ENCODE measurements at regions not wholly inside any gene's neighbourhood (a gene's known extent, or its start where the extent isn't known, plus 50 kb on each side); places are given as distances from the start of the nearest gene placed in this dataset.

- H3K9ac ChIP-seq (ENCODE audit: control insufficient read depth, extremely low read depth, insufficient read depth, low read length): no peak overlapping the region
- H3K4me2 ChIP-seq (ENCODE audit: control insufficient read depth, extremely low read depth, insufficient read depth, low read depth, low read length): no peak overlapping the region
- H3K9me1 ChIP-seq (ENCODE audit: control insufficient read depth, extremely low read depth, insufficient read depth, low read length): no peaks in the 10 kb centered on the region
- no peak for TF ChIP-seq CTCF (optimal IDR thresholded peaks at IDR 0.05 in 1 of 3, IDR thresholded peaks at IDR 0.05 in 1 of 3, conservative IDR thresholded peaks at IDR 0.05 in 1 of 3; ENCODE audit: extremely low read depth in 1 of 3, insufficient read depth in 2 of 3, low read length in 3 of 3)
- no peak for TF ChIP-seq EZH2 (IDR thresholded peaks at IDR 0.05; ENCODE audit: low read length)
- no peaks in the 10 kb centered on the region for H3K79me2 ChIP-seq (ENCODE audit: control insufficient read depth, insufficient read depth, low read length)
- no peaks in the 10 kb centered on the region for H3K4me1 ChIP-seq (ENCODE audit: control insufficient read depth, extremely low read depth, insufficient read depth, low read length)
- no peaks in the 10 kb centered on the region for H3K9me3 ChIP-seq (ENCODE audit: control insufficient read depth, low read depth, low read length)
- no peaks in the 10 kb centered on the region for H3K36me3 ChIP-seq (ENCODE audit: control insufficient read depth in 2 of 2, extremely low read depth in 1 of 2, insufficient read depth in 2 of 2, low read length in 2 of 2)
- H3K27me3 ChIP-seq (ENCODE audit: control insufficient read depth, extremely low read depth, insufficient read depth, low read length): peaks cover 3% of the 10 kb centered on the region
- dilution Hi-C loops (cut with MboI; ENCODE audit: extremely low pct_ligation_motif_present, low sequenced_read_pairs): no loop called here
- H3K4me3 ChIP-seq (ENCODE audit: control insufficient read depth in 2 of 3, extremely low read depth in 1 of 3, insufficient read depth in 2 of 3, low read depth in 1 of 3, low read length in 3 of 3): no peak overlapping the region
- no peak overlapping the region for H2AFZ ChIP-seq (ENCODE audit: control insufficient read depth, low read length)
- H4K20me1 ChIP-seq (ENCODE audit: control insufficient read depth, extremely low read depth, insufficient read depth, low read length): no peaks in the 10 kb centered on the region
- DNase-seq (ENCODE audit: low read depth, low spot score) (no peak), FAIRE-seq (no peak)
- no peak overlapping the region for H3K27ac ChIP-seq (ENCODE audit: control insufficient read depth, insufficient read depth, low read length)
Measured at GRCh38 chr3:168850109-168850508, 754.4 kb upstream of the GOLIM4 start.

GRCh38 chr3:168847291-168847883, 751.7 kb upstream of the GOLIM4 start:
- H2AFZ ChIP-seq (ENCODE audit: control insufficient read depth, low read length): no peak overlapping the region
- no peaks in the 10 kb centered on the region for H3K9me3 ChIP-seq (ENCODE audit: control insufficient read depth, low read depth, low read length)
- dilution Hi-C loops (cut with MboI; ENCODE audit: extremely low pct_ligation_motif_present, low sequenced_read_pairs): no loop called here
- no peak overlapping the region for H3K4me2 ChIP-seq (ENCODE audit: control insufficient read depth, extremely low read depth, insufficient read depth, low read depth, low read length)
- FAIRE-seq (no peak), DNase-seq (ENCODE audit: low read depth, low spot score) (no peak)
- H3K27ac ChIP-seq (ENCODE audit: control insufficient read depth, insufficient read depth, low read length): no peak overlapping the region
- H3K9ac ChIP-seq (ENCODE audit: control insufficient read depth, extremely low read depth, insufficient read depth, low read length): no peak overlapping the region
- H4K20me1 ChIP-seq (ENCODE audit: control insufficient read depth, extremely low read depth, insufficient read depth, low read length): no peaks in the 10 kb centered on the region
- peaks cover 3% of the 10 kb centered on the region for H3K27me3 ChIP-seq (ENCODE audit: control insufficient read depth, extremely low read depth, insufficient read depth, low read length)
- H3K79me2 ChIP-seq (ENCODE audit: control insufficient read depth, insufficient read depth, low read length): no peaks in the 10 kb centered on the region
- TF ChIP-seq CTCF (optimal IDR thresholded peaks at IDR 0.05 in 1 of 3, IDR thresholded peaks at IDR 0.05 in 1 of 3, conservative IDR thresholded peaks at IDR 0.05 in 1 of 3; ENCODE audit: extremely low read depth in 1 of 3, insufficient read depth in 2 of 3, low read length in 3 of 3) (peak; percentile 32 to 44 (median 37)), EZH2 (IDR thresholded peaks at IDR 0.05; ENCODE audit: low read length) (no peak)
- no peaks in the 10 kb centered on the region for H3K9me1 ChIP-seq (ENCODE audit: control insufficient read depth, extremely low read depth, insufficient read depth, low read length)
- no peaks in the 10 kb centered on the region for H3K36me3 ChIP-seq (ENCODE audit: control insufficient read depth in 2 of 2, extremely low read depth in 1 of 2, insufficient read depth in 2 of 2, low read length in 2 of 2)
- no peaks in the 10 kb centered on the region for H3K4me1 ChIP-seq (ENCODE audit: control insufficient read depth, extremely low read depth, insufficient read depth, low read length)
- H3K4me3 ChIP-seq (ENCODE audit: control insufficient read depth in 2 of 3, extremely low read depth in 1 of 3, insufficient read depth in 2 of 3, low read depth in 1 of 3, low read length in 3 of 3): no peak overlapping the region

Data from keratinocyte (primary cell).